Stimulated activated CD8-positive, alpha-beta memory T cell treated with anti-CD3 and anti-CD28 coated beads, Interleukin-12 subunit alpha, Interleukin-12 subunit beta, amount 100 ng/mL, for 24 hours (primary cell): ENCODE measurements at regions not wholly inside any gene's neighbourhood (a gene's known extent, or its start where the extent isn't known, plus 50 kb on each side); places are given as distances from the start of the nearest gene placed in this dataset.
A peak's percentile ranks its signal among the peaks of the same experiment; 100 is the strongest.
"Not testable (repeated sequence)": the region's sequence is repeated elsewhere in the genome, so short reads cannot be mapped to it uniquely, and the experiment has no call there.

Source experiments
- DNase-seq: peaks from one replicate; pipeline ENCODE4 v3.0.0-alpha.2; 2020; ENCODE audit errors: extremely low read depth

- peak; percentile 28 for DNase-seq
These were observed 62.6 kb upstream of the CDR2 start for GRCh38 chr16:22436823-22437652.

DNA sequence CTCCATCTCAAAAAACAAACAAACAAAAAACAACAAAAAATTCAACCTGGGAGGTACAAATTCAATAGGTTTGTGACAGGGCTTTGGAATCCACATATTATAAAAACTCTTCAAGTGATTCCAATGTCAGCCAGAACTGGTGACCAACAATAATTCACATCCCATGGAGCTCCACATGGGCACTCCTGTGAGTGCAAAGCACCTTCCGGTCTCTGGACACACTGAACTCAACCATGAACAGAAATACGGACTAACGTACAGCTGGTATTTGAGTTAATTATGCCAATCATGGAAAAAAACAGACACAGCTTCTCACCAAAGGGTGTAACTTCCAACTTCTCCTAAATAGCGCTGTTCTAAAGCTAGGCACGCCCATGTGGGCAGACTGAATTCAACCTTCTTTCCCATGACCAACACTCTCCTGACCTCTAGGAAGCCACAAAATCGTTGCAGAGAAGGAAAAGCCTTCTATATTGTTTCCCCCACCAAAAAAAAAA lies 62.0 kb upstream of the CDR2 start:
- DNase-seq, result not testable (repeated sequence)

- DNase-seq, result not testable (repeated sequence)
These were observed 56.9 kb upstream of the CDR2 start for GRCh38 chr16:22431314-22431713.

GRCh38 chr16:22428654-22429053 lies 54.2 kb upstream of the CDR2 start:
- DNase-seq, result no peak

GRCh38 chr16:22427556-22427955 lies 53.1 kb upstream of the CDR2 start:
- no peak for DNase-seq

DNA sequence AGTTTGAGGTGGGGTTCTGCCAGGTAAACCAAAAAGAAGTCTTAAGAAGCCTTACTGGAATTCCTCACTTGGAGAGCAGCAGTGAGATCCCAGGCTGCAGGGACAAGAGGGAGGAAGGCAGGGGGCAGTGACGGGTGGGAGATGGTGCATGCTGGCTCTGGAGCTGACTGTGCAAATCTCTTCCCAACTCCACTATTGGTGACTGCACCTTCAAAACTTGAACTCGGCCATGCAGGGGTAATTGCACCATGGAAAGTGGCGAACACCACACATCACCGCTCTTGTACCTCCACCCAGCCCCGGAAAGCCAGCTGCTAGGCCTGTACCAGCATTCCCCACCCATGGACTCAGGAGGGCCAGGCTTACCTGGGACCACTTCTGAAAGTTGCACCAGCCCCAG lies 51.4 kb upstream of the CDR2 start:
- no peak for DNase-seq

GRCh38 chr16:22425036-22425801 lies 50.8 kb upstream of the CDR2 start:
- no peak for DNase-seq

DNA sequence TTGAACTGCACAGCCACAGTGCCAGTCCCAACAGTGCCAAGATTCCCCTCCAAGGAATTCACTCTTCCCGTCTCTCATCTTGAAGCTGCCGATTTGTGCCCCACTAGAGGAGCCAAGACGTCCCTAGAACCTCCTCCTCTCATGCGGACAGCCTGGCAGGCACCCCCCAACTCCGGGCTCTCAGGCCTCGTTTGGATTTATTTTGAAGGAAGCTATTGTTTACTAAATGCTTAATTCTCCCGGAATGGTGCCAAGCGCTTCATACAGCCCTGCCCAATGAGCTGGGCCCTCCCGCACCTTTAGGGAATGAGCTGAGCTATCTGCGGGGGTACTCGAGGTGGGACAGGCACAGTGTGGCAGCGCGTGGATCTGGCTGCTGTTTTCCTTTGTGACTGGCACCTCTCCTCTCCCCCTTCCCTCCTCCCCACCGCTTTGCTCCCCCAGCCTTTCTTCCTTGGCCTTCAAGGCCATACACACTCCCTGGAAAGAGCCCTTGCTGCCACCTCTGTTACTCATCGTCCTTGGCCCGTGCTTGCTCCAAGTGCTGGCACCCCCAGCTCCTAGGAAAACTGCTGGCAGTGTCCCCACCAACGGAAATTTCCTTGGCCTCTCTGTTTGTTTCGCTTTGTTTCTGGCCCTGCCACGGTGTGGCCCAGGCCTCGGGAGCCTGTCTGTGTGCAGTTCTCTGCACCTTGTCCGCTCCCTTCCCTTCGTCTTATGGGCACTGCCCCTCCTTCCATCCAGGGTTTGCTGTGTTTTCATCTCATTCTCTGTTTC lies 49.9 kb upstream of the CDR2 start:
- no peak for DNase-seq
